ENCODE measurements at regions not wholly inside any gene's neighbourhood (a gene's known extent, or its start where the extent isn't known, plus 50 kb on each side); places are given as distances from the start of the nearest gene placed in this dataset.

- DNase-seq = no peak
- Histone ChIP-seq H3K27ac (ENCODE audit: low read length) (no peak overlapping the region), H3K4me3 (ENCODE audit: low read length) (no peak overlapping the region), H3K36me3 (ENCODE audit: low read depth, low read length) (no peaks in the 10 kb centered on the region), H2AFZ (ENCODE audit: low read length) (no peak overlapping the region), H3K4me1 (ENCODE audit: insufficient read depth, low read length) (no peaks in the 10 kb centered on the region), H3K4me2 (ENCODE audit: low read length) (no peak overlapping the region), H3K9me3 (ENCODE audit: low read length) (no peaks in the 10 kb centered on the region), H3K9ac (ENCODE audit: low read length) (no peak overlapping the region), H3F3A (ENCODE audit: low read length, unreplicated experiment) (no peaks in the 10 kb centered on the region), H3K9me2 (replicated peaks; ENCODE audit: low read length) (no peaks in the 10 kb centered on the region), H4K20me1 (ENCODE audit: low read length) (no peaks in the 10 kb centered on the region), H3K27me3 (ENCODE audit: low read length) (no peaks in the 10 kb centered on the region), H3K79me2 (ENCODE audit: low read length) (no peaks in the 10 kb centered on the region)
- POLR2A ChIA-PET (ENCODE audit: unreplicated experiment) = no interaction called here
- TF ChIP-seq EZH2phosphoT487 (IDR thresholded peaks at IDR 0.05; ENCODE audit: borderline replicate concordance, low read length) (no peak), EZH2 (IDR thresholded peaks at IDR 0.05; ENCODE audit: low read length, unreplicated experiment) (no peak), CTCF (conservative IDR thresholded peaks at IDR 0.05; ENCODE audit: low read depth, low read length) (no peak)
- BruUV-seq (replicated peaks) = no TSS peak
- intact Hi-C loops (cut with micrococcal nuclease) = no loop called here
- no peak for ATAC-seq
- CTCF ChIA-PET = no interaction called here
These were observed 171.1 kb downstream of the JCAD start for GRCh38 chr10:29888321-29888720.

- no peaks in the 10 kb centered on the region for H3K4me1 ChIP-seq (ENCODE audit: insufficient read depth, low read length)
- H3F3A ChIP-seq (ENCODE audit: low read length, unreplicated experiment) = no peaks in the 10 kb centered on the region
- no peaks in the 10 kb centered on the region for H3K9me2 ChIP-seq (replicated peaks; ENCODE audit: low read length)
- H3K27ac ChIP-seq (ENCODE audit: low read length) = no peak overlapping the region
- H3K4me2 ChIP-seq (ENCODE audit: low read length) = no peak overlapping the region
- BruUV-seq (replicated peaks) = no TSS peak
- intact Hi-C loops (cut with micrococcal nuclease) = no loop called here
- H3K79me2 ChIP-seq (ENCODE audit: low read length) = no peaks in the 10 kb centered on the region
- no peaks in the 10 kb centered on the region for H4K20me1 ChIP-seq (ENCODE audit: low read length)
- DNase-seq (no peak), ATAC-seq (no peak)
- no peaks in the 10 kb centered on the region for H3K27me3 ChIP-seq (ENCODE audit: low read length)
- no peaks in the 10 kb centered on the region for H3K36me3 ChIP-seq (ENCODE audit: low read depth, low read length)
- no peak overlapping the region for H3K4me3 ChIP-seq (ENCODE audit: low read length)
- no peak overlapping the region for H2AFZ ChIP-seq (ENCODE audit: low read length)
- no peak for TF ChIP-seq CTCF (conservative IDR thresholded peaks at IDR 0.05; ENCODE audit: low read depth, low read length)
- no peak for TF ChIP-seq EZH2 (IDR thresholded peaks at IDR 0.05; ENCODE audit: low read length, unreplicated experiment)
- TF ChIP-seq EZH2phosphoT487 (IDR thresholded peaks at IDR 0.05; ENCODE audit: borderline replicate concordance, low read length) = no peak
- POLR2A ChIA-PET (ENCODE audit: unreplicated experiment) = no interaction called here
- H3K9ac ChIP-seq (ENCODE audit: low read length) = no peak overlapping the region
- H3K9me3 ChIP-seq (ENCODE audit: low read length) = no peaks in the 10 kb centered on the region
- CTCF ChIA-PET = no interaction called here
These were observed 173.1 kb downstream of the JCAD start for GRCh38 chr10:29886299-29886698.

- Histone ChIP-seq H3K27me3 (ENCODE audit: low read length) (no peaks in the 10 kb centered on the region), H3K79me2 (ENCODE audit: low read length) (no peaks in the 10 kb centered on the region), H3F3A (ENCODE audit: low read length, unreplicated experiment) (no peaks in the 10 kb centered on the region), H3K4me3 (ENCODE audit: low read length) (no peak overlapping the region), H4K20me1 (ENCODE audit: low read length) (no peaks in the 10 kb centered on the region), H2AFZ (ENCODE audit: low read length) (no peak overlapping the region), H3K36me3 (ENCODE audit: low read depth, low read length) (no peaks in the 10 kb centered on the region), H3K4me1 (ENCODE audit: insufficient read depth, low read length) (no peaks in the 10 kb centered on the region), H3K4me2 (ENCODE audit: low read length) (no peak overlapping the region), H3K9me3 (ENCODE audit: low read length) (no peaks in the 10 kb centered on the region), H3K27ac (ENCODE audit: low read length) (no peak overlapping the region), H3K9ac (ENCODE audit: low read length) (no peak overlapping the region), H3K9me2 (replicated peaks; ENCODE audit: low read length) (no peaks in the 10 kb centered on the region)
- TF ChIP-seq CTCF (conservative IDR thresholded peaks at IDR 0.05; ENCODE audit: low read depth, low read length) (no peak), EZH2phosphoT487 (IDR thresholded peaks at IDR 0.05; ENCODE audit: borderline replicate concordance, low read length) (no peak), EZH2 (IDR thresholded peaks at IDR 0.05; ENCODE audit: low read length, unreplicated experiment) (no peak)
- ChIA-PET POLR2A (ENCODE audit: unreplicated experiment) (no interaction called here), CTCF (no interaction called here)
- ATAC-seq = no peak
- DNase-seq = no peak
- no TSS peak for BruUV-seq (replicated peaks)
- intact Hi-C loops (cut with micrococcal nuclease) = loop anchor here (2.0 kb wide), 1 partner anchor 42 kb away; no protein-coding TSS in a partner anchor
These were observed 176.2 kb downstream of the JCAD start for GRCh38 chr10:29883231-29883630.
